GM21717 (cell line): ENCODE measurements at regions not wholly inside any gene's neighbourhood (a gene's known extent, or its start where the extent isn't known, plus 50 kb on each side); places are given as distances from the start of the nearest gene placed in this dataset.

Source experiments
- ATAC-seq: cut with Tn5 transposase; IDR thresholded peaks from one replicate; pipeline ENCODE4 v1.9.1; 2021; ENCODE audit warnings: mild to moderate bottlenecking, moderate library complexity; ENCODE audit not compliant: unreplicated experiment

- ATAC-seq, result peak; percentile 91
Observed at GRCh38 chrX:69028006-69028760, 137.1 kb downstream of the PJA1 start.

- ATAC-seq, result no peak
Observed at GRCh38 chrX:69027181-69028005, 137.9 kb downstream of the PJA1 start.

- no peak for ATAC-seq
Observed at GRCh38 chrX:69025802-69026301, 139.4 kb downstream of the PJA1 start.

GRCh38 chrX:69024931-69025330 is 140.3 kb downstream of the PJA1 start:
- ATAC-seq, result no peak

GRCh38 chrX:69024161-69024736 is 141.0 kb downstream of the PJA1 start:
- ATAC-seq, result no peak

GRCh38 chrX:69022430-69022829 is 142.8 kb downstream of the PJA1 start:
- ATAC-seq, result no peak

GRCh38 chrX:69021141-69021960 is 143.9 kb downstream of the PJA1 start:
- ATAC-seq, result no peak

GRCh38 chrX:69020316-69020715 is 144.9 kb downstream of the PJA1 start:
- no peak for ATAC-seq

GRCh38 chrX:69019073-69019890 is 146.0 kb downstream of the PJA1 start:
- ATAC-seq, result no peak

GRCh38 chrX:69018416-69019072 is 146.7 kb downstream of the PJA1 start:
- no peak for ATAC-seq

GRCh38 chrX:69016293-69016941 is 148.8 kb downstream of the PJA1 start:
- ATAC-seq, result no peak

- ATAC-seq, result no peak
Observed at GRCh38 chrX:69015564-69016292, 149.5 kb downstream of the PJA1 start.

- no peak for ATAC-seq
Observed at GRCh38 chrX:69015156-69015555, 150.1 kb downstream of the PJA1 start.

GRCh38 chrX:69014200-69014599 is 151.1 kb downstream of the PJA1 start:
- ATAC-seq, result no peak

- no peak for ATAC-seq
Observed at GRCh38 chrX:69010339-69010738, 154.9 kb downstream of the PJA1 start.

- ATAC-seq, result no peak
Observed at GRCh38 chrX:69000877-69001276, 164.4 kb downstream of the PJA1 start.

- no peak for ATAC-seq
Observed at GRCh38 chrX:68999931-69000330, 165.3 kb downstream of the PJA1 start.

- no peak for ATAC-seq
Observed at GRCh38 chrX:68999356-68999755, 165.9 kb downstream of the PJA1 start.
